GM12878 (cell line): ENCODE measurements at regions not wholly inside any gene's neighbourhood (a gene's known extent, or its start where the extent isn't known, plus 50 kb on each side); places are given as distances from the start of the nearest gene placed in this dataset.

Experiments
- BMI1 ChIP-seq: fragments of 450-650 bp; IDR thresholded peaks from 2 replicates; pipeline ENCODE4 v1.6.1; 2016; ENCODE audit warnings: mild to moderate bottlenecking, moderate library complexity, borderline replicate concordance
- CUX1 ChIP-seq: IDR thresholded peaks from 2 replicates; pipeline ENCODE4 v1.6.1; 2012; ENCODE audit warnings: improper control_type of control experiment, low read depth, low read length; ENCODE audit not compliant: insufficient replicate concordance
- HDAC6 ChIP-seq: fragments of 200-600 bp; sonication (generic); IDR thresholded peaks from one replicate; pipeline ENCODE4 v1.8.0; 2017; ENCODE audit warnings: antibody characterized with exemption; ENCODE audit not compliant: unreplicated experiment
- IRF4 ChIP-seq: IDR thresholded peaks from 2 replicates; pipeline ENCODE4 v1.6.1; 2011; ENCODE audit warnings: low read depth, low read length
- IRF5 ChIP-seq: fragments of 450-650 bp; IDR thresholded peaks from 2 replicates; pipeline ENCODE4 v1.6.1; 2017; ENCODE audit warnings: borderline replicate concordance
- MEF2B ChIP-seq: fragments of 450-650 bp; IDR thresholded peaks from 2 replicates; pipeline ENCODE4 v1.6.1; 2018; ENCODE audit warnings: mild to moderate bottlenecking, moderate library complexity; ENCODE audit not compliant: partially characterized antibody, poor library complexity, severe bottlenecking
- MLLT1 ChIP-seq: fragments of 450-650 bp; IDR thresholded peaks from 2 replicates; pipeline ENCODE4 v1.6.1; 2016; ENCODE audit warnings: mild to moderate bottlenecking
- MYC ChIP-seq: IDR thresholded peaks from 2 replicates; pipeline ENCODE4 v1.6.1; 2011; ENCODE audit warnings: mild to moderate bottlenecking, low read length, moderate library complexity, inconsistent platforms; ENCODE audit not compliant: insufficient read depth, insufficient replicate concordance, insufficient read length, severe bottlenecking
- NR2F1 ChIP-seq: fragments of 450-650 bp; conservative IDR thresholded peaks from 2 replicates; pipeline ENCODE4 v1.6.1; 2017; ENCODE audit warnings: mild to moderate bottlenecking
- PML ChIP-seq: IDR thresholded peaks from 2 replicates; pipeline ENCODE4 v1.6.1; 2012; ENCODE audit warnings: low read length, inconsistent platforms
- YY1 ChIP-seq: IDR thresholded peaks from 2 replicates; pipeline ENCODE4 v1.6.1; 2011; ENCODE audit warnings: low read depth, mild to moderate bottlenecking, low read length
- ZBTB11 ChIP-seq: fragments of 450-650 bp; formaldehyde crosslinking; IDR thresholded peaks from 2 replicates; pipeline ENCODE4 v1.5.0; 2022; ENCODE audit warnings: mild to moderate bottlenecking, missing genetic modification characterization
- ZNF24 ChIP-seq: fragments of 450-650 bp; IDR thresholded peaks from 2 replicates; pipeline ENCODE4 v1.6.1; 2017; ENCODE audit warnings: antibody characterized with exemption, mild to moderate bottlenecking
- TF ChIP-seq, protein P1 (sequence below): fragments of 450-650 bp; IDR thresholded peaks from 2 replicates; pipeline ENCODE4 v1.6.1; 2017; ENCODE audit warnings: mild to moderate bottlenecking, low read depth, inconsistent platforms; ENCODE audit not compliant: poor library complexity, severe bottlenecking

- TF ChIP-seq MLLT1 = 0 out of 2 replicates have a peak, but pooled peaks have one; percentile 61
- no peak for TF ChIP-seq CUX1
- peak; percentile 98 for TF ChIP-seq YY1
- TF ChIP-seq MEF2B = peak; percentile 61
- peak; percentile 75 for TF ChIP-seq MYC
- no peak for TF ChIP-seq IRF5
- TF ChIP-seq PML = peak; percentile 86
- peak; percentile 81 for TF ChIP-seq IRF4
- TF ChIP-seq ZNF24 = peak; percentile 89
- peak; percentile 90 for TF ChIP-seq NR2F1
- TF ChIP-seq HDAC6 = no peak
- TF ChIP-seq BMI1 = peak; percentile 76
- peak; percentile 100 for TF ChIP-seq ZBTB11 (CRISPR knock-in tag)
- TF ChIP-seq, protein P1, sequence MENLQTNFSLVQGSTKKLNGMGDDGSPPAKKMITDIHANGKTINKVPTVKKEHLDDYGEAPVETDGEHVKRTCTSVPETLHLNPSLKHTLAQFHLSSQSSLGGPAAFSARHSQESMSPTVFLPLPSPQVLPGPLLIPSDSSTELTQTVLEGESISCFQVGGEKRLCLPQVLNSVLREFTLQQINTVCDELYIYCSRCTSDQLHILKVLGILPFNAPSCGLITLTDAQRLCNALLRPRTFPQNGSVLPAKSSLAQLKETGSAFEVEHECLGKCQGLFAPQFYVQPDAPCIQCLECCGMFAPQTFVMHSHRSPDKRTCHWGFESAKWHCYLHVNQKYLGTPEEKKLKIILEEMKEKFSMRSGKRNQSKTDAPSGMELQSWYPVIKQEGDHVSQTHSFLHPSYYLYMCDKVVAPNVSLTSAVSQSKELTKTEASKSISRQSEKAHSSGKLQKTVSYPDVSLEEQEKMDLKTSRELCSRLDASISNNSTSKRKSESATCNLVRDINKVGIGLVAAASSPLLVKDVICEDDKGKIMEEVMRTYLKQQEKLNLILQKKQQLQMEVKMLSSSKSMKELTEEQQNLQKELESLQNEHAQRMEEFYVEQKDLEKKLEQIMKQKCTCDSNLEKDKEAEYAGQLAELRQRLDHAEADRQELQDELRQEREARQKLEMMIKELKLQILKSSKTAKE = no peak
Measured at GRCh38 chrX:73943693-73944562, 91.4 kb upstream of the XIST start (continued).
